Fibroblast of lung (primary cell): ENCODE measurements at regions not wholly inside any gene's neighbourhood (a gene's known extent, or its start where the extent isn't known, plus 50 kb on each side); places are given as distances from the start of the nearest gene placed in this dataset.
A peak's percentile ranks its signal among the peaks of the same experiment; 100 is the strongest.
"Not testable (repeated sequence)": the region's sequence is repeated elsewhere in the genome, so short reads cannot be mapped to it uniquely, and the experiment has no call there.

ENCODE experiments used
- DNase-seq, 2 donors: peaks; one replicate each; pipeline versions ENCODE4 v3.0.0 to v3.0.0-alpha.2; 2010; ENCODE audit warnings: low read depth in 2 of 2
- H2AFZ ChIP-seq: 2 replicates; pipeline ENCODE4 v1.5.1; 2012; ENCODE audit warnings: low read length, control low read depth, inconsistent platforms
- H3K27ac ChIP-seq: 2 replicates; pipeline ENCODE4 v1.5.1; 2011; ENCODE audit warnings: low read length, control low read depth; ENCODE audit not compliant: insufficient read depth
- H3K27me3 ChIP-seq: 2 replicates; pipeline ENCODE4 v1.5.1; 2011; ENCODE audit warnings: mild to moderate bottlenecking, low read length; ENCODE audit not compliant: control insufficient read depth, insufficient read depth
- H3K36me3 ChIP-seq: 2 replicates; pipeline ENCODE4 v1.5.1; 2011; ENCODE audit warnings: low read length; ENCODE audit not compliant: control insufficient read depth, insufficient read depth
- H3K4me1 ChIP-seq: 2 replicates; pipeline ENCODE4 v1.5.1; 2011; ENCODE audit warnings: low read length; ENCODE audit not compliant: control insufficient read depth, insufficient read depth; ENCODE audit errors: extremely low read depth
- H3K4me2 ChIP-seq: 2 replicates; pipeline ENCODE4 v1.5.1; 2011; ENCODE audit warnings: low read length, control low read depth; ENCODE audit not compliant: insufficient read depth; ENCODE audit errors: extremely low read depth
- H3K4me3 ChIP-seq, 4 experiments: fragments of 200-600 bp in 1 of 4; sonication (generic) in 1 of 4; replicated peaks in 1 of 4; 2 replicates each; pipeline ENCODE4 v1.5.1; 2011 to 2016; ENCODE audit warnings: low read length in 4 of 4, low read depth in 3 of 4, mild to moderate bottlenecking in 3 of 4, control low read depth in 2 of 4, inconsistent platforms in 1 of 4, mixed read lengths in 1 of 4; ENCODE audit not compliant: insufficient read depth in 1 of 4; ENCODE audit errors: control extremely low read depth in 1 of 4
- H3K79me2 ChIP-seq: 2 replicates; pipeline ENCODE4 v1.5.1; 2012; ENCODE audit warnings: mild to moderate bottlenecking, low read length, inconsistent platforms; ENCODE audit not compliant: control insufficient read depth, insufficient read depth
- H3K9ac ChIP-seq: 2 replicates; pipeline ENCODE4 v1.5.1; 2011; ENCODE audit warnings: mild to moderate bottlenecking, low read length, control low read depth; ENCODE audit not compliant: insufficient read depth
- H3K9me3 ChIP-seq: 2 replicates; pipeline ENCODE4 v1.5.1; 2012; ENCODE audit warnings: low read depth, low read length; ENCODE audit not compliant: control insufficient read depth, insufficient read depth
- H4K20me1 ChIP-seq: 2 replicates; pipeline ENCODE4 v1.5.1; 2011; ENCODE audit warnings: low read length; ENCODE audit not compliant: control insufficient read depth, insufficient read depth; ENCODE audit errors: extremely low read depth
- EZH2 ChIP-seq: IDR thresholded peaks from 2 replicates; pipeline ENCODE4 v1.5.1; 2012; ENCODE audit warnings: low read length, control low read depth, mild to moderate bottlenecking; ENCODE audit errors: missing control alignments
- TF ChIP-seq, protein P1 (sequence below), 2 donors: IDR thresholded peaks in 1 of 2; conservative IDR thresholded peaks in 1 of 2; 1 replicate in 1 of 2; 2 replicates in 1 of 2; pipeline ENCODE4 v1.5.1; 2011 to 2012; ENCODE audit warnings: low read length in 2 of 2, control low read depth in 1 of 2, inconsistent platforms in 1 of 2, low read depth in 1 of 2, mild to moderate bottlenecking in 1 of 2

DNA sequence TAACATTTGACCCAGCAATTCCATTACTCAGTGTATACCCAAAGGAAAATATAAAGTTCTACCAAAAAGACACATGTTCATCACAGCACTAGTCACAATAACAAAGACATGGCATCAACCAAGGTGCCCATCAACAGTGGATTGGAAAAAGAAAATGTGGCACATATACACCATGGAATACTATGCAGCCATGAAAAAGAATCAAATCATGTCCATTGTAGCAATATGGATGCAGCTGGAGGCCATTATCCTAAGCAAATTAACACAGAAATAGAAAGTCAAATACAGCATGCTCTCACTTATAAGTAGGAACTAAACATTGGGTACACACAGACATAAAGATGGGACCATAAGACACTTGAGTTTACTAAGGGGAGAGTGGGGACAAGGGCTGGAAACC, 441.9 kb upstream of the ID4 start:
- no peak for DNase-seq
- no peaks in the 10 kb centered on the region for H3K4me1 ChIP-seq
- H3K9ac ChIP-seq: no peak overlapping the region
- H3K79me2 ChIP-seq: no peaks in the 10 kb centered on the region
- H3K4me3 ChIP-seq: no peak overlapping the region
- H4K20me1 ChIP-seq: no peaks in the 10 kb centered on the region
- TF ChIP-seq, protein P1, sequence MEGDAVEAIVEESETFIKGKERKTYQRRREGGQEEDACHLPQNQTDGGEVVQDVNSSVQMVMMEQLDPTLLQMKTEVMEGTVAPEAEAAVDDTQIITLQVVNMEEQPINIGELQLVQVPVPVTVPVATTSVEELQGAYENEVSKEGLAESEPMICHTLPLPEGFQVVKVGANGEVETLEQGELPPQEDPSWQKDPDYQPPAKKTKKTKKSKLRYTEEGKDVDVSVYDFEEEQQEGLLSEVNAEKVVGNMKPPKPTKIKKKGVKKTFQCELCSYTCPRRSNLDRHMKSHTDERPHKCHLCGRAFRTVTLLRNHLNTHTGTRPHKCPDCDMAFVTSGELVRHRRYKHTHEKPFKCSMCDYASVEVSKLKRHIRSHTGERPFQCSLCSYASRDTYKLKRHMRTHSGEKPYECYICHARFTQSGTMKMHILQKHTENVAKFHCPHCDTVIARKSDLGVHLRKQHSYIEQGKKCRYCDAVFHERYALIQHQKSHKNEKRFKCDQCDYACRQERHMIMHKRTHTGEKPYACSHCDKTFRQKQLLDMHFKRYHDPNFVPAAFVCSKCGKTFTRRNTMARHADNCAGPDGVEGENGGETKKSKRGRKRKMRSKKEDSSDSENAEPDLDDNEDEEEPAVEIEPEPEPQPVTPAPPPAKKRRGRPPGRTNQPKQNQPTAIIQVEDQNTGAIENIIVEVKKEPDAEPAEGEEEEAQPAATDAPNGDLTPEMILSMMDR (conservative IDR thresholded peaks at IDR 0.05 in 1 of 2, IDR thresholded peaks at IDR 0.05 in 1 of 2; ENCODE audit: low read depth in 1 of 2, low read length in 2 of 2): no peak
- TF ChIP-seq EZH2: no peak
- H3K27ac ChIP-seq: no peak overlapping the region
- no peaks in the 10 kb centered on the region for H3K9me3 ChIP-seq
- H2AFZ ChIP-seq: no peak overlapping the region
- no peaks in the 10 kb centered on the region for H3K27me3 ChIP-seq
- no peaks in the 10 kb centered on the region for H3K36me3 ChIP-seq
- no peak overlapping the region for H3K4me2 ChIP-seq

DNA sequence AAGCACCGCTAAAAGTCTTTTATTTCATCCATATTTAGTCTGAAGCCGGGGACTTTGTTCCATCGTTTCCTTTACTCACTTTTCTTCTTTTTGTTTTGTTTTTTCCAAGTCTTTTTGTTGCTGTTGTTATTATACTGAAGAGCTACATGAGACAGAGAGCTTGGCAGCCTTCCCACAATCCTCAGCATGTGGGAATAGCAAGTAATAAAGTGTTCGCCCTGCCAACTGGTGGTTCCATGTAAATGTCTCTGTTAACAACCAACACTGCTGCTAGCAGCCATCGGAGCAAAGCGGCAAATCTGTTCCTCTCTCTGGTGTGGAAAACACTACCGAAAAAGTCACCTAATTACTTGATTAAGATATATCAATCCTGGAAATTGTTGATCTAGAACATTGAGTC, 437.8 kb upstream of the ID4 start:
- Histone ChIP-seq H3K9ac (no peak overlapping the region), H3K27me3 (no peaks in the 10 kb centered on the region), H2AFZ (no peak overlapping the region), H3K27ac (no peak overlapping the region), H3K36me3 (no peaks in the 10 kb centered on the region), H3K4me1 (no peaks in the 10 kb centered on the region), H3K4me3 (no peak overlapping the region), H4K20me1 (no peaks in the 10 kb centered on the region), H3K9me3 (no peaks in the 10 kb centered on the region), H3K79me2 (no peaks in the 10 kb centered on the region), H3K4me2 (no peak overlapping the region)
- TF ChIP-seq, protein P1 (conservative IDR thresholded peaks at IDR 0.05 in 1 of 2, IDR thresholded peaks at IDR 0.05 in 1 of 2; ENCODE audit: low read depth in 1 of 2, low read length in 2 of 2): no peak
- TF ChIP-seq EZH2: no peak
- peak; percentile 53 to 74 for DNase-seq

DNA sequence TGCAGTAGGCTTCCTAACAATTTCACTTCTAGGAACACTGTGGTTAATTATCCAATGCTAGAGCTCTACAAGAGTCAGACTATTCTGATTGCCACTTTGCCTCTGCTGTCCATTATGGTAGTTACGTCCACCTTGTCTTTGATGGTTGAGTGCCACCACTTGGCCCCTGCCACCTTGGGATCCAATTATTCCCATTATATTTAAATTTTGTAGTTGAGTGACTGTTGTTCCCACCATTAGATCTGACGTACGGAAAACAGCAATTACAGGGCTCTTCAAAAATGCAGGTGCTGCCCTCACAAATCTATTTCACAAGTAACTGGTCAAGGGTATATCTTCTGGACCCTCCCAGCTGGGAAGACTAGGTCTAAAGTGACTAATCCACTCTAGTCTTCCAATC, 432.3 kb upstream of the ID4 start:
- H3K9me3 ChIP-seq, H3K4me3 ChIP-seq, H3K4me2 ChIP-seq, H3K27ac ChIP-seq, H2AFZ ChIP-seq, H3K79me2 ChIP-seq, H4K20me1 ChIP-seq, H3K9ac ChIP-seq, H3K4me1 ChIP-seq, H3K36me3 ChIP-seq, DNase-seq, H3K27me3 ChIP-seq: not testable (repeated sequence)

DNA sequence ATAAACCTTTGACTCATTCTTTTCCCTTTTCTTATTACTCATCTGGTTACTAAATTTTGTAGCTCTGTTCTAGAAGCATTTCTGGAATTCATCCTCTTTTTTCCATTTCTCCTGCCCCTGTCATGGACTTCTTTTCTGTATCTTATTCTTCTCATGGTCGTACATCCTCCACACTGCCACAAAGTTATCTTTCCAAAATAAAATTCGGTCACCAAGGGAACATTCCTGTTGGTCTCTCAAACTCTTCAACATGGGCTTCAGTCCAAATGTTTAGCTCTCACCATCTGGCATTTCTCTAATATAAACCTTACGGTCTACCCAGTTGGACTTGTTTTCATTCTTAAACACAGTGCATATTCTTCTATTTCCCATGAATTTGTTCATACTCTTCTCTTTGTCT, 428.8 kb upstream of the ID4 start:
- DNase-seq: peak; percentile 25 to 52
- Histone ChIP-seq H4K20me1 (no peaks in the 10 kb centered on the region), H3K27me3 (no peaks in the 10 kb centered on the region), H3K4me2 (no peak overlapping the region), H3K27ac (no peak overlapping the region), H2AFZ (no peak overlapping the region), H3K9ac (no peak overlapping the region), H3K4me1 (no peaks in the 10 kb centered on the region), H3K79me2 (no peaks in the 10 kb centered on the region), H3K9me3 (no peaks in the 10 kb centered on the region), H3K36me3 (no peaks in the 10 kb centered on the region), H3K4me3 (no peak overlapping the region)
- TF ChIP-seq EZH2: no peak
- TF ChIP-seq, protein P1 (conservative IDR thresholded peaks at IDR 0.05 in 1 of 2, IDR thresholded peaks at IDR 0.05 in 1 of 2; ENCODE audit: low read depth in 1 of 2, low read length in 2 of 2): no peak
